Effector memory CD8-positive, alpha-beta T cell (primary cell): ENCODE measurements at regions not wholly inside any gene's neighbourhood (a gene's known extent, or its start where the extent isn't known, plus 50 kb on each side); places are given as distances from the start of the nearest gene placed in this dataset.
"Not testable (repeated sequence)": the region's sequence is repeated elsewhere in the genome, so short reads cannot be mapped to it uniquely, and the experiment has no call there.

Source experiments
- ATAC-seq: fragments of 150-1000 bp; cut with Tn5 transposase; replicated peaks from 2 replicates; pipeline ENCODE4 v1.10.0; 2021; ENCODE audit warnings: mild to moderate bottlenecking, moderate library complexity
- DNase-seq, 3 experiments: peaks; one replicate each; pipeline ENCODE4 v3.0.0; 2021
- H3K27ac Mint-ChIP-seq, 2 donors: one replicate each; pipeline ENCODE4 v1.8.0; 2022; ENCODE audit warnings: mild to moderate bottlenecking in 2 of 2, mixed read lengths in 2 of 2, moderate library complexity in 2 of 2
- H3K27me3 Mint-ChIP-seq, 2 donors: one replicate each; pipeline ENCODE4 v1.8.0; 2022; ENCODE audit warnings: mixed read lengths in 2 of 2
- H3K36me3 Mint-ChIP-seq: one replicate; pipeline ENCODE4 v1.8.0; 2022; ENCODE audit warnings: mild to moderate bottlenecking, moderate library complexity, mixed read lengths; ENCODE audit not compliant: insufficient read depth
- H3K4me1 Mint-ChIP-seq, 2 donors: one replicate each; pipeline ENCODE4 v1.8.0; 2022; ENCODE audit warnings: low read depth in 2 of 2, mixed read lengths in 2 of 2
- H3K4me3 Mint-ChIP-seq, 2 donors: one replicate each; pipeline ENCODE4 v1.8.0; 2022; ENCODE audit warnings: mild to moderate bottlenecking in 2 of 2, mixed read lengths in 2 of 2, moderate library complexity in 2 of 2
- H3K9me3 Mint-ChIP-seq, 2 donors: one replicate each; pipeline ENCODE4 v1.8.0; 2022; ENCODE audit warnings: mixed read lengths in 2 of 2

DNA sequence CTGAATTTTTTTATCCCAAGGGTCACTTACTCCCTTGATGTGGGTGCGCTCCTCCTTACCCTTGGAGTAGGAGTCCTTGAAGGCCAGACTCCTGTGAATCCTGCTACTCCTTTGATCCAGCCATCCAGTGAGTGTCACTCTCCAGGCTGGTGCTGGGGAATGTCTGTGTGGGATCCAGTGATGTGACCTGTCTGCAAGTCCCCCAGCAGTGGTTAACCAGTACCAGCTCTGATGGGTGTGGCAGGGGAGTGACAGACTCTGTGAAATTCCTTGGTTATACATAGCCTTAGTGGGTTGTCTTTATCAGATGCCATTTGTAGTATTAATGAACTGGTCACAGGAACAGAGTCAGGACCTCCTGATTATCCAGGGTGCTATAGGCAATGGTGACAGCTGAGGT lies 409.5 kb upstream of the LMO3 start:
- Mint-ChIP-seq H3K27ac (no peak overlapping the region), H3K4me3 (no peak overlapping the region), H3K9me3 (peaks cover 0 to 7% of the 10 kb centered on the region in 2 donors), H3K36me3 (no peaks in the 10 kb centered on the region), H3K4me1 (no peaks in the 10 kb centered on the region), H3K27me3 (no peaks in the 10 kb centered on the region)
- ATAC-seq (no peak), DNase-seq (no peak)

DNA sequence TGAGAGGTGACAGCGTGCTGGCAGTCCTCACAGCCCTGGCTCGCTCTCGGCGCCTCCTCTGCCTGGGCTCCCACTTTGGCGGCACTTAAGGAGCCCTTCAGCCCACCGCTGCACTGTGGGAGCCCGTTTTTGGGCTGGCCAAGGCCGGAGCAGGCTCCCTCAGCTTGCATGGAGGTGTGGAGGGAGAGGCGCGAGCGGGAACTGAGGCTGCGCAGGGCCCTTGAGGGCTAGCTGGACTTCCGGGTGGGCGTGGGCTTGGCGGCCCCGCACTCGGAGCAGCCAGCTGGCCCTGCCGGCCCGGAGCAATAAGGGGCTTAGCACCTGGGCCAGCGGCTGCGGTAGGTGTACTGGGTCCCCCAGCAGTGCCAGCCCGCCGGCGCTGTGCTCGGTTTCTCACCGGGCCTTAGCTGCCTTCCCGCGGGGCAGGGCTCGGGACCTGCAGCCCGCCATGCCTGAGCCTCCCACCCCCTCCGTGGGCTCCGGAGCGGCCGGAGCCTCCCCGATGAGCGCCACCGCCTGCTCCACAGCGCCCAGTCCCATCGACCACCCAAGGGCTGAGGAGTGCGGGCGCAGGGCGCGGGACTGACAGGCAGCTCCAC lies 401.6 kb upstream of the LMO3 start:
- not testable (repeated sequence) for H3K27ac Mint-ChIP-seq, H3K4me3 Mint-ChIP-seq, DNase-seq, ATAC-seq, H3K4me1 Mint-ChIP-seq, H3K9me3 Mint-ChIP-seq, H3K27me3 Mint-ChIP-seq, H3K36me3 Mint-ChIP-seq

DNA sequence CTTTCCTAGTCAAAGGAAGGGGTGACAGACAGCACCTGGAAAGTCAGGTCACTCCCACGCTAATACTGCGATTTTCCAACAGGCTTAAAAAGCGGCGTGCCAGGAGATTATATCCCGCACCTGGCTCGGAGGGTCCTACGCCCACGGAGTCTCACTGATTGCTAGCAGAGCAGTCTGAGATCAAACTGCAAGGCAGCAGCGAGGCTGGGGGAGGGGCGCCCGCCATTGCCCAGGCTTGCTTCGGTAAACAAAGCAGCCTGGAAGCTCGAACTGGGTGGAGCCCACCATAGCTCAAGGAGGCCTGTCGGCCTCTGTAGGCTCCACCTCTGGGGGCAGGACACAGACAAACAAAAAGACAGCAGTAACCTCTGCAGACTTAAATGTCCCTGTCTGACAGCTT lies 392.6 kb upstream of the LMO3 start:
- not testable (repeated sequence) for ATAC-seq, H3K27me3 Mint-ChIP-seq, H3K4me1 Mint-ChIP-seq, H3K27ac Mint-ChIP-seq, DNase-seq, H3K36me3 Mint-ChIP-seq, H3K4me3 Mint-ChIP-seq, H3K9me3 Mint-ChIP-seq

DNA sequence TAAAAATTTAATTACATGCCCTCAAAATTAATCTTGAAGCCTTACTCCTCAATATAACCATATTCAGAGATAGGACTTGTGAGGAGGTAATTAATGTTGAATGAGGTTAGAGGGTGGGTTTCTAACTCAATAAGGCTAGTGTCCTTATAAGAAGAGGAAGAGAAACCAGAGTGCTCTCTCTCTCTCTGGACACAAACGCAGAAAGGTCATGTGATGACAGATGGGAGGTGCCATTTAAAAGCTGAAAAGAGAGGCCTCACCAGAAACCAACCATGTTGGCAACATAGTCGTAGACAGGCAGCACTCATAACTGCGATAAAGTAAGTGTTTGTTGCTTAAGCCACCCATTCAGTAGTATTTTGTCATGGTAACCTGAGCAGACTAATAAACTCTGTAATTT lies 378.5 kb upstream of the LMO3 start:
- H3K9me3 Mint-ChIP-seq: peaks cover 11 to 17% of the 10 kb centered on the region in 2 donors
- peaks cover 3% of the 10 kb centered on the region for H3K36me3 Mint-ChIP-seq
- no peak overlapping the region for H3K4me3 Mint-ChIP-seq
- H3K27me3 Mint-ChIP-seq: no peaks in the 10 kb centered on the region
- H3K4me1 Mint-ChIP-seq: no peaks in the 10 kb centered on the region
- DNase-seq (no peak), ATAC-seq (no peak)
- no peak overlapping the region for H3K27ac Mint-ChIP-seq

DNA sequence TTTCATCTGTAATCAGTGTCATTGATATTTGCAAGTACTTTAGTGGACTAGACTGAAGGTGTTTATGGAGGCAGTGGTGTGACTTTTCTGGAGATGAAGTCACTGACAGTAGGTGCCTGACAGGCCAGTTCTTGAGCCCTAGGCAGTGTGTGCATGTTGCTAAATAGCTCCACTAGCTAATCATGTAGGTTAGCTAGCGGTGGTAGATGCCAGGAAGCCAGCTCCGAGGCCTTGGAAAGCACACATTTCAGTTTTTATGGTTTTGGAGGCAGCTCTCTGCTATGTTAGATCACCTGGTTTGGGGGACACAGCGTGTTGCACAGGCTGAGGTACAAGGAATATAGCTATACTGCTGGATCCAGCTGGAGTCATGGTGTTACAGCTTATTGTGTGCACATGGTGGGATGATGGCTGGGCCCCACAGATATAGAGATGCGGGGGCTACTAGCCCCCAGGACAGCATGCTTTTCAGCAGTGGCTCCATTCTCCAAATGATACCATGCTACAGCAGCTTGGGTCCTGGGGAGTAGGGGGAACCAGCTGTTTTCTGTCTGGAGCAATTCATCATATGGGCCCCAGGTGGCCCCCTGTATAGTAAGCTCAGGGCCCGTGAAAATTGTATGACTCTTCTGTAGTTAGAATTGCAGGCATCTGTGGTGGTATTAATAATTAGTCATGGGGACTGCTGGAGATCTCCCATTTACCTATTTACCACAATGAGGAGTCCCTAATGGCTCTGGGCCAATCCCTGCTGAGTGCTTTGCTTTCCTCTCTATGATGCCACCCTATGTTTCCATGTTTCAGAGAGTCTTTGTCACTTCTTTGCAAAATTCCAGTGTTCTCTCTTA lies 367.2 kb upstream of the LMO3 start:
- Mint-ChIP-seq H3K4me3 (no peak overlapping the region), H3K9me3 (peaks cover 0 to 12% of the 10 kb centered on the region in 2 donors), H3K4me1 (no peaks in the 10 kb centered on the region), H3K36me3 (no peaks in the 10 kb centered on the region), H3K27me3 (no peaks in the 10 kb centered on the region), H3K27ac (no peak overlapping the region)
- no peak for ATAC-seq
- DNase-seq: no peak

DNA sequence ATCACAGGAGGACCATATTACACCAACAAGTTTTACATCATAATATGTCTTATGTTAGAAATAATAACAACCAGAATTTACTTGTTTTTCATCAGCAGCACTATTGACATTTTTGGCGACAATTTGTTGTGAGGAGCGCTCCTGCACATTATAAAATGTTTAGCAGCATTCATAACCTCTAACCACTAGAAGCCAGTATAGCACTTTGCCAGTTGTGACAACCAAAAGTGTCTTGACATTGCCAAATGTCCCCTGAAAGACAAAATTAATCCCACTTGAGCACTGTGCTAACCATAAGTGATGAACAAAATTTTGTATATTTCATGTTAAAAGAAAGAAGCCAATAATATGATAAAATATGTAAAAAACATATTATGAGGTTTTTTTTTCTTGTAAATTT lies 356.9 kb upstream of the LMO3 start:
- ATAC-seq (no peak), DNase-seq (no peak)
- Mint-ChIP-seq H3K4me3 (no peak overlapping the region), H3K36me3 (no peaks in the 10 kb centered on the region), H3K4me1 (no peaks in the 10 kb centered on the region), H3K27ac (no peak overlapping the region), H3K27me3 (no peaks in the 10 kb centered on the region), H3K9me3 (peaks cover 7 to 9% of the 10 kb centered on the region in 2 donors)

DNA sequence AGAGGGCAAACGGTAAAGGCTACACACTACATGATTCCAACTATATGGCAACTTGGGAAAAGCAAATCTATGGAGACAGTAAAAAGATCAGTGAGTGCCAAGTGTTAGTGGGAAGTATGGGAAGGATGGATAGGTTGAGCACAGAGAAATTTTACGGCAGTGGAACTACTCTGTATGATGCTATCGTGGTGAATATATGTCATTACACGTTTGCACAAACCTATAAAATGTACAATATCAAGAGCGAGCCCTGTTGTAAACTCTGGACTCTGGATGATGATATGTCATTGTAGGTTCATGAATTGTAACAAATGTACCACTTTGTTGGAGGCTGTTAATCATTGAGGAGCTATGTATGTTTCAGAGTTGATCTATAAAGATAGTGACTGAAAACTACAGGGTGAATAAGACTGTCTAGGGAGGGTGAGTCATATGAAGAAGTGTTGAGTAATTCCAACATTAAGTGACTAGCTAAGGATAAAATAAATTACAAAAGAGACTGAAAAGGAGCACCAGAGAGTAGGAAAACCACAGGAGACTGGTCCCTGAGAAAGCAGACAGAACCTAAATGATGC lies 349.2 kb upstream of the LMO3 start:
- no peaks in the 10 kb centered on the region for H3K4me1 Mint-ChIP-seq
- H3K36me3 Mint-ChIP-seq: no peaks in the 10 kb centered on the region
- no peaks in the 10 kb centered on the region for H3K27me3 Mint-ChIP-seq
- DNase-seq (no peak), ATAC-seq (no peak)
- peaks cover 3 to 18% of the 10 kb centered on the region in 2 donors for H3K9me3 Mint-ChIP-seq
- H3K4me3 Mint-ChIP-seq: no peak overlapping the region
- no peak overlapping the region for H3K27ac Mint-ChIP-seq

DNA sequence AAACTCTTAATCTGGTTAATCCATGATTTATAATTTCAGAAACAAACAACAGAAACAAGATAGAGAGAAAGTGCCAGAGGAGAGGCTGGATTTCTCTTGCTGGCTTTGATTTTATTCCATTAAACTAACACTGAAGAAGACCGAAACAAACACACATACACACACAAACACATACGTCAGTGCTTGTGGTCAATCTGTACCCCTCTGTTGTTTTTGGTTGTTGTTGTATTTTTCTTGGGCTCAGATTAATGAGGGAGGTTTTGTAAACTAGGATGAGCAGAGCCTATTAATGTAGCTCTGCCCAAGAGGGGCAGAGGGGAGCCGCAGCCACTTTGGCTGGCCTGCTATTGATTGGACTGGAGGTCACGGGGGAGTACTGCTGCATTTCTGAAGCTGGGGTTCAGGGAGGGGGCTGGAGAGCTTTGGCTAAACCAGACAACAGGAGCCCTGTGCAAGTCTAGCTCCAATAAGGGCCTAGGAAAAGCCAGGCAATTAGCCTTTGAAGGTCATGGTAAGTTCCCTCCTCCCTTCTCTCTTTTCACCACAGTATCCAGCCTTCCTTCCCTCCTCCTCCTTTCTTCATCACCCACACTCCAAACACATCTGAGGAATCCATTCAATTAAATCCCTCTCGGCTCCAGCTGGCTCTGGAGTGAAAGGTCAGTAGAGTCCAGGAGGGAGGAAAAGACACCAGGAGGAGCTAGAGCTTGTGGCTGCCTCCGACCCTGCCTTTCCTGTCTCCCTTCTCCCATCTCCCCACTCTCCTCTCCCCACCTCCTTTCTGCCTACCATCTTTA lies 344.1 kb upstream of the LMO3 start:
- Mint-ChIP-seq H3K9me3 (peaks cover 1 to 9% of the 10 kb centered on the region in 2 donors), H3K36me3 (no peaks in the 10 kb centered on the region), H3K27me3 (no peaks in the 10 kb centered on the region), H3K4me3 (no peak overlapping the region), H3K4me1 (no peaks in the 10 kb centered on the region), H3K27ac (no peak overlapping the region)
- DNase-seq (no peak), ATAC-seq (no peak)

DNA sequence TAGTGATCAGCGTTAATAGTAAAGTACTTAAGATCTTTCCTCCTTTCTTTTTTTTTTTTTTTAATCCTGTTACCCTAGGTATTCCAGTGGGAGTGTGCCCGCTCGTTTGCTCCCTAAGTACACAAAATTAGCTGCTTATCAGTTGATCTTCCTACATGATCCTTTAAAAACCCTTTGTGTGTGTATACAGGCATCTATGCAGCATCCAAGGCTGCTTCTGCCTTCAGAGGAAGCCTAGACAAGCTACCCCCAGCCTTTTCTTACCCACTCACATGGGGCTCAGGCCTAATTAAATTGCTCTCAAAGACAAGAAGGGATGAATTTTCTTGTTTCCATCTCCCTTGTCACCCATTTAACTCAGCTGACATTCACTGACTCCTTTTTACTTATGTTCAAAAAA lies 343.4 kb upstream of the LMO3 start:
- Mint-ChIP-seq H3K9me3 (peaks cover 1 to 8% of the 10 kb centered on the region in 2 donors), H3K36me3 (no peaks in the 10 kb centered on the region), H3K27ac (no peak overlapping the region), H3K27me3 (no peaks in the 10 kb centered on the region), H3K4me3 (no peak overlapping the region), H3K4me1 (no peaks in the 10 kb centered on the region)
- DNase-seq (no peak), ATAC-seq (no peak)

DNA sequence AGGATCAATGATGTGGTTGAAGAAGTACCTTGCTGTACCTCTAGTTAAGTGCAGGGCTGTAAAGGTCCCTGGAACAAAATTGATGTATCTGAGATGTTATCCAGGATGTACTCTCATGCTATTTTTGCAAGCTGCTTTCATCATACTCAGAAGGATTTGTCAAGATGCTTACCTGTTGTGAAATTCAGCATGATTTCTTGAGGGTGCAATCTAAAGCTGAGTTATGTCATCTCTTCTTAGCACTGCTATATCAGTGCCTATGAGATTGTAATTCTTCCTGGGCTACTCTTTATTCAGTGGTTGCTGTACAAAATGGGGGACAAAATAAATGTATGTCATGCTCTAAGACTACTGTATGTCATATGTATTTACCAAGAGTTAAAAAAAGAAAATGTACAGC lies 340.7 kb upstream of the LMO3 start:
- H3K27ac Mint-ChIP-seq: no peak overlapping the region
- H3K4me3 Mint-ChIP-seq: no peak overlapping the region
- H3K36me3 Mint-ChIP-seq: peaks cover 4% of the 10 kb centered on the region
- DNase-seq (no peak), ATAC-seq (no peak)
- H3K9me3 Mint-ChIP-seq: peaks cover 5 to 8% of the 10 kb centered on the region in 2 donors
- no peaks in the 10 kb centered on the region for H3K27me3 Mint-ChIP-seq
- no peaks in the 10 kb centered on the region for H3K4me1 Mint-ChIP-seq

DNA sequence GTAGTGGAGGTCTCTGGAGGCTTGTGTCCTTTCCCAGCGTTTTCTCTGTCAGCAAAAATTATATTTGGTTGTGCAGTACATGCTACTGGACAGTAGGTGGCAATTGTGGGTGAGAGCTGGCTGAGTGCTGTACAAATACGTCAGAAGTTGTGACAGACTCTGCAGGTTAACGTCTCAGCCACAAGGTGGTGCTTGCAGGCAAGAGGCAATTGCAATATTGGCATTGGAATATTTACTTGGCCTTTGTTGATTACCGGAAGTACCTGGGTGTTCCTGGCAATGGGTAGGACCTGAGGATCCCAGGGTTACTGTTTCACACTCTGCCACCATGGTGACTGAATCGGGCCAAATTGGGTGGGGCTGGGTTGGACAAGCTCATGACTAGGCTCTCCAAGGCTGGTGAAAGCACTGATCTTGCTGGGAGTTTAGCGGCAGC lies 333.9 kb upstream of the LMO3 start:
- no peaks in the 10 kb centered on the region for H3K27me3 Mint-ChIP-seq
- H3K36me3 Mint-ChIP-seq: peaks cover 4% of the 10 kb centered on the region
- H3K9me3 Mint-ChIP-seq: peaks cover 5 to 15% of the 10 kb centered on the region in 2 donors
- ATAC-seq (no peak), DNase-seq (no peak)
- H3K4me3 Mint-ChIP-seq: no peak overlapping the region
- no peak overlapping the region for H3K27ac Mint-ChIP-seq
- no peaks in the 10 kb centered on the region for H3K4me1 Mint-ChIP-seq

DNA sequence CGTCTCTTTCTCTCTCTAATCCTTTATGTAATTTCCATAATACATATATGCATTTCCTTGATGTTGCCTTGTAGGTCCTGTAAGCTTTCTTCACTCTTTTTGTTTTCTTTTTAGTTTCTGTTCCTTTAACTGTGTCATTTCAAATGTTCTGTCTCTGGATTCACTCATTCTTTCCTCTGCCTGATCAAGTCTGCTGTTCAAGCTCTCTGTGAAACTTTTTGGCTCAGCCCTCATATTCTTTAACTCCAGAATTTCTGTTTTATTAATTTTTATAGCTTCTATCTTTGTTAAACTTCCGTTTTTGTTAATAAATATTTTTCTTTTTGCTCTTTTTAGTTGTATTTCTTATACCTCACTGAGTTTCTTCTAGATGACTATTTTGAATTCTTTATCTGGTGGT lies 321.3 kb upstream of the LMO3 start:
- Mint-ChIP-seq H3K4me1 (no peaks in the 10 kb centered on the region), H3K9me3 (peaks cover 0 to 8% of the 10 kb centered on the region in 2 donors), H3K27ac (no peak overlapping the region), H3K27me3 (no peaks in the 10 kb centered on the region), H3K36me3 (no peaks in the 10 kb centered on the region), H3K4me3 (no peak overlapping the region)
- DNase-seq (no peak), ATAC-seq (no peak)

DNA sequence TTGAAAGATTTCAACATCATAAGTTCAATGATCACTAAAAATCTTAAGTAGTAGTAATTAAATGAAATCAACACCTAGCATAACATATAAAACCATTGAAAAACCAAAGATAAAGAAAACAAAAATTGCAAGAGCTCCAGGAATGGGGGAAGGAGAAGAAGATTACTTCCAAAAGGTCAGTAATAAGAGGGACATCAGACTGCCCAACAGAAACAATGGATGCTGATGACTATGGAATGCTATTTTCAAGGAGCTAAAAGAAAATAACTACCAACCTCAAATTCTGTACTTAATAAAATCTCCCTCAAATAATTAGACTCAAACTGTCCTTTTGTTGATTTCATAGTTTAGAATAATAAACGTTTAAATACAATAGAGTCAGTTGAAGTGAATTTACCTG lies 314.5 kb upstream of the LMO3 start:
- H3K27me3 Mint-ChIP-seq: no peaks in the 10 kb centered on the region
- DNase-seq: no peak
- H3K4me3 Mint-ChIP-seq: no peak overlapping the region
- no peaks in the 10 kb centered on the region for H3K4me1 Mint-ChIP-seq
- peaks cover 9 to 26% of the 10 kb centered on the region in 2 donors for H3K9me3 Mint-ChIP-seq
- no peak overlapping the region for H3K27ac Mint-ChIP-seq
- ATAC-seq: no peak
- no peaks in the 10 kb centered on the region for H3K36me3 Mint-ChIP-seq
